LHCN-M2 (cell line): ENCODE measurements at regions not wholly inside any gene's neighbourhood (a gene's known extent, or its start where the extent isn't known, plus 50 kb on each side); places are given as distances from the start of the nearest gene placed in this dataset.
"Not testable (repeated sequence)": the region's sequence is repeated elsewhere in the genome, so short reads cannot be mapped to it uniquely, and the experiment has no call there.

Source experiments
- DNase-seq: peaks from one replicate; pipeline ENCODE4 v3.0.0-alpha.2; 2012; ENCODE audit warnings: low read depth

- no peak for DNase-seq
These were observed 76.7 kb upstream of the CD28 start for GRCh38 chr2:203629699-203630098.

- no peak for DNase-seq
These were observed 75.2 kb upstream of the CD28 start for GRCh38 chr2:203631068-203631757.

- peak; percentile 55 for DNase-seq
These were observed 69.6 kb upstream of the CD28 start for GRCh38 chr2:203636588-203637470.

- peak; percentile 57 for DNase-seq
These were observed 68.8 kb upstream of the CD28 start for GRCh38 chr2:203637471-203638167.

- DNase-seq, result not testable (repeated sequence)
These were observed 64.6 kb upstream of the CD28 start for GRCh38 chr2:203641865-203642264.

GRCh38 chr2:203642841-203643240, 63.6 kb upstream of the CD28 start:
- not testable (repeated sequence) for DNase-seq

- no peak for DNase-seq
These were observed 60.6 kb upstream of the CD28 start for GRCh38 chr2:203645831-203646230.

- no peak for DNase-seq
These were observed 60.1 kb upstream of the CD28 start for GRCh38 chr2:203646266-203646864.

- DNase-seq, result no peak
These were observed 59.5 kb upstream of the CD28 start for GRCh38 chr2:203646961-203647360.

GRCh38 chr2:203647579-203647978, 58.9 kb upstream of the CD28 start:
- DNase-seq, result no peak

- DNase-seq, result no peak
These were observed 58.2 kb upstream of the CD28 start for GRCh38 chr2:203648273-203648672.

- DNase-seq, result no peak
These were observed 57.1 kb upstream of the CD28 start for GRCh38 chr2:203649176-203649814.

GRCh38 chr2:203650860-203651613, 55.4 kb upstream of the CD28 start:
- DNase-seq, result peak; percentile 77

GRCh38 chr2:203651621-203652020, 54.8 kb upstream of the CD28 start:
- DNase-seq, result no peak

GRCh38 chr2:203654826-203655225, 51.6 kb upstream of the CD28 start:
- no peak for DNase-seq

- no peak for DNase-seq
These were observed 49.7 kb upstream of the CD28 start for GRCh38 chr2:203656522-203657287.
